GM21529 (cell line): ENCODE measurements at regions not wholly inside any gene's neighbourhood (a gene's known extent, or its start where the extent isn't known, plus 50 kb on each side); places are given as distances from the start of the nearest gene placed in this dataset.
"Not testable (repeated sequence)": the region's sequence is repeated elsewhere in the genome, so short reads cannot be mapped to it uniquely, and the experiment has no call there.

Experiments used
- ATAC-seq: cut with Tn5 transposase; IDR thresholded peaks from one replicate; pipeline ENCODE4 v1.9.1; 2021; ENCODE audit not compliant: unreplicated experiment

GRCh38 chr13:106103779-106104178 is 431.7 kb downstream of the EFNB2 start:
- no peak for ATAC-seq

GRCh38 chr13:106102786-106103185 is 432.7 kb downstream of the EFNB2 start:
- no peak for ATAC-seq

- ATAC-seq = no peak
Measured at GRCh38 chr13:106101201-106101600, 434.3 kb downstream of the EFNB2 start.

- ATAC-seq = no peak
Measured at GRCh38 chr13:106100171-106100919, 435.1 kb downstream of the EFNB2 start.

GRCh38 chr13:106099765-106100164 is 435.7 kb downstream of the EFNB2 start:
- no peak for ATAC-seq

- no peak for ATAC-seq
Measured at GRCh38 chr13:106098778-106099177, 436.7 kb downstream of the EFNB2 start.

- ATAC-seq = no peak
Measured at GRCh38 chr13:106096661-106097092, 438.8 kb downstream of the EFNB2 start.

- ATAC-seq = no peak
Measured at GRCh38 chr13:106095919-106096318, 439.5 kb downstream of the EFNB2 start.

GRCh38 chr13:106095406-106095805 is 440.1 kb downstream of the EFNB2 start:
- no peak for ATAC-seq

GRCh38 chr13:106090001-106090400 is 445.5 kb downstream of the EFNB2 start:
- ATAC-seq = no peak

GRCh38 chr13:106089261-106089980 is 446.0 kb downstream of the EFNB2 start:
- no peak for ATAC-seq

GRCh38 chr13:106088085-106088484 is 447.4 kb downstream of the EFNB2 start:
- no peak for ATAC-seq

GRCh38 chr13:106087201-106087600 is 448.3 kb downstream of the EFNB2 start:
- ATAC-seq = no peak

GRCh38 chr13:106083620-106084350 is 451.7 kb downstream of the EFNB2 start:
- ATAC-seq = peak; percentile 61

GRCh38 chr13:106081221-106081620 is 454.2 kb downstream of the EFNB2 start:
- ATAC-seq = not testable (repeated sequence)

GRCh38 chr13:106078191-106078590 is 457.3 kb downstream of the EFNB2 start:
- ATAC-seq = no peak

- ATAC-seq = no peak
Measured at GRCh38 chr13:106077017-106077416, 458.4 kb downstream of the EFNB2 start.

- ATAC-seq = no peak
Measured at GRCh38 chr13:106072014-106072413, 463.4 kb downstream of the EFNB2 start.

GRCh38 chr13:106063591-106064313 is 471.7 kb downstream of the EFNB2 start:
- no peak for ATAC-seq

GRCh38 chr13:106061781-106062180 is 473.7 kb downstream of the EFNB2 start:
- ATAC-seq = no peak

- no peak for ATAC-seq
Measured at GRCh38 chr13:106056851-106057250, 478.6 kb downstream of the EFNB2 start.
